ENCODE measurements at regions not wholly inside any gene's neighbourhood (a gene's known extent, or its start where the extent isn't known, plus 50 kb on each side); places are given as distances from the start of the nearest gene placed in this dataset.

DNA sequence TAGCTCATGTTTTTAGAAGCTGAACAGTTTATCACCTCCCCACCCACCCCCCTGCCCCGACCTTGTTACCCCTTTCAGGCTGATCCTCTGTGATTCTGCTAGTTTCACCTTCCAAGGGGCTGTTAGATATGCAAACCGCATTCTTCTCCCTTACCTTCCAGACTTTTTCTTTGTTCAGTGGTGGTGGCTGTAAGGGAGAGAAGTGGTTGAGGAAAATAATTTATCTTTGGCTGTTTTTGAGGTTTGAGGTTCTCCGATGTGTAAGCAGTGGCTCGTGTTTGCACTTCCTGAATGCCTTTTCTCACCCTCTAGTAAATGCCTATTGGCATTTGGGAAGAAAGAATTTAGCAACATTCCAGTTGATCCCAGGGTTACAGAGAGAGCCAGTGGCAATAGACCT, 69.4 kb upstream of the KCNG1 start:
- DNase-seq, result no peak

DNA sequence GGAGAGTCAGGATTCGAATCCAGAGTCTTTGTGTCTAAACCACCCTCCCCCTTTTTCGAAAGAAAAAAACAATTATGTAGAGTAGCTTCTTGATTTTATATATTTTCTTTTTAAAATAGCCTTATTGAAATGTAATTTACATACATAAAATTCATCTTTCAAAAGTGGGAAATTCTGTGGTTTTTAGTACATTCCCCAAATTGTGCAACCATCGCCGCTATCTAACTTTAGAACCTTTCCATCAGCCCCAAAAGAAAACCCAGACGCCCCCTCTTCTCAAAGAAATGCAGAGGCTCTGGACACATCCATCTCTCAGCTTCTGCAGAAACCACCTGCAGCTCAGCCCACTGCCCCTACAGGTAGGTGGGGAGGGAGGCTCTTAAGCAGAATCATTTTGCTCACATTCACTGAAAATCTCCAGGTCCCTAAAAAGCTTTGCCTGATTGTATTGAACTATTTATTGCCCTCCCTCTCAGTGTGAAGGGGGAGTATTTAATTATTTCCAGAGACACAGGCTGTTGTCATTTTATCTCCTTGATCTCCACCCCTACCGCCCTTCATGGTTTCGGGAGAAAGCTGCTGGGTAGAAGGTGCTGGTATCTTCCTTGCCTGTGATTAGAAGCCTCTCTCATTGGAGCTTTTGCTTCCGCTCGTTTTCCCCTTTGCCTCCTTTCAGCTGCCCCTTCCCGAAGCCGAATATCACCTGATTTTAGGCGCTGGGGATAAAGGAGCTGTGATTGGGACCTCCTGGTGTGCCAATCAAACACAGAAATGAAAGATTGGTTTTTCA, 68.7 kb upstream of the KCNG1 start:
- DNase-seq, result no peak

DNA sequence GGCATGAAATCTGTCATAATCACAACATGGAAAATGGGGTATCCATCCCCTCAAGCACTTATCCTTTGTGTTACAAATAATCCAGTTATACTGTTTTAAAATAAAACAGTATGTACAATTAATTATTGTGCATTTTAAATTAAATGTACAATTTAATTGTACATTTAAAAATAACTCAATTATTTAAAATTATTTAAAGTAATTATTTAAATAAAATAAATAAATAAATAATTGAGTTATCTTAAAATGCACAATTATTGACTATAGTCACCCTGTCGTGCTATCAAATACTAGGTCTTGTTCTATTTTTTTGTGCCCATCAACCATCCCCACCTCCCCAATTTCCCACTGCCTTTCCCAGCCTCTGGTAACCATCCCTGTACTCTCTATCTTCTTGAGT, 66.9 kb upstream of the KCNG1 start:
- no peak for DNase-seq

DNA sequence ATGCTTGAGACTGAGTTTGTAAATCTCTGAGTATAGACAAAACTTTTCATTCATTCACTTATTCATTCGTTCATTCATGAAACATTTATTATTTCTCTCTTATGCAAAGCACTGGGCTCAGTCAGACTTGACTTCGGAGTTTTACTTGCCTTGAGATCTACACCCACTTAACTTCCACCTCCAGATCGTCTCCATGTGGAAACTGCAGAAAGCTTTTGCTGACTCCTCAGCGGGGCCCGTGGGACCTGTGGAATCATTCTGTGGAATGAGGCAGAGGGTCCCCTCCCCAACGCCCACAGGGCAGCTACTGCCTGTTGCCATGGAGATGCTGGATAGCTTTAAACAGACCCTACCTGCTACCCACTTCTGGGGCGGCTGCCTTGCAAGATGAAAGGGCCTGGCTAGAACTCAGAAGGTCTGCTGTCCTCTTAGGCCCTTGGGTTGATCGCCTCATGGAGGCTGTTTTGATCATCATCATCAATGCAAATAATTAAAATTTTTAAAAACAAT, 66.4 kb upstream of the KCNG1 start:
- no peak for DNase-seq

DNA sequence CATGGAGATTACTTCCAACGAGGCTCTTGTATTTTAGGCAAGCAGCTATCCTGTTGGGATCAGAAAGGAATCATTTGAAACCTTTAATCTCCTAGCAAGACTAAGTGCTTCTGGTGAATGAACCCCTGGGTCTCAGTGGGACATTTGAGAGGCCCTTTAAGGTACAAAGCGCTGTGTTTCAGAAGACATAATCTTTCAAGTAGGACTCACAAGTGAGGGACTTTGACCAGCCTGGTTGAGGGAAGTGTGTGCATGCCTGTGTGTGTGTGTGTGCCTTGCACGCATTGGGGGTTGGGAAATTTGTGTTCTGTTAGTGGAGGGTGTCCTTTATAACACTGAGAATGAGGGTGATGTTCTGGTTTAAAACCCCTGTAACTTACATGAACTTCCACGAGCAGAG, 64.4 kb upstream of the KCNG1 start:
- no peak for DNase-seq

- DNase-seq, result no peak
These were observed 62.9 kb upstream of the KCNG1 start for GRCh38 chr20:51085769-51086168.

- no peak for DNase-seq
These were observed 61.9 kb upstream of the KCNG1 start for GRCh38 chr20:51084593-51085377.

DNA sequence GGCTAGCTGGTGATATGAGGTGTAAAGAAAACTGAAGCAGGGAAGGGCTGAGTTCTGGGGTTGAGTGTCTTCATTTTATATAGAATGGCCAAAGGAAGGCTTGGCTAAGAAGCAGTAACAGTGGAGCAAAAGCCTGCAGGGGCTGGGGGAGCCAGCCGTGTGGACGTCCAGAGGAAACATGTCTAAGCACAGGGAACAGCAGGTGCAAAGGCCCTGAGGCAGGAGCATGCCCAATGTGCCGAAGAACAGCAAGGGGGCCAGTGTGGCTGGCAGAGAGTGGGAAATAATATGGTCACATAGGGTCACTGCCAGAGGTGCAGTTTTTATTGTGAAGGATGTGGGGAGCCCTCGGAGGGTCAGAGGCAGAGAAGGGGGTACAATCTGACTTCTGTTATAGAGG, 60.5 kb upstream of the KCNG1 start:
- DNase-seq, result no peak

GRCh38 chr20:51082988-51083387, 60.1 kb upstream of the KCNG1 start:
- DNase-seq, result no peak

GRCh38 chr20:51080516-51080915, 57.6 kb upstream of the KCNG1 start:
- no peak for DNase-seq

DNA sequence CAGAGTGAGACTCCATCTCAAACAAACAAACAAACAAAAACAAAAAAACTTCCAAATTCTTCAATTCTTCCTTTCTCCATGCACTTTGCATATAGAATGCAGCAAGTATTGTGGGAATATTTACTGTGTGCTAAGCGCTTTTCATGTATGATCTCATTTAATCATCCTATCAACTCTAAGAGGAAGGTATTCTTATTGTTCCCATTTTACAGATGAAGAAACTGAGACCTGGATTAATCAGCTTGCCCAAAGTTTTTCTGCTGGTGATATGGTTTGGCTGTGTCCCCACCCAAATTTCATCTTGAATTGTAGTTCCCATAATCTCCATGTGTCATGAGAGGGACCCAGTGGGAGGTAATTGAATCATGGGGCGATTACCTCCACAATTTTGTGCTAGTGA, 56.6 kb upstream of the KCNG1 start:
- no peak for DNase-seq

DNA sequence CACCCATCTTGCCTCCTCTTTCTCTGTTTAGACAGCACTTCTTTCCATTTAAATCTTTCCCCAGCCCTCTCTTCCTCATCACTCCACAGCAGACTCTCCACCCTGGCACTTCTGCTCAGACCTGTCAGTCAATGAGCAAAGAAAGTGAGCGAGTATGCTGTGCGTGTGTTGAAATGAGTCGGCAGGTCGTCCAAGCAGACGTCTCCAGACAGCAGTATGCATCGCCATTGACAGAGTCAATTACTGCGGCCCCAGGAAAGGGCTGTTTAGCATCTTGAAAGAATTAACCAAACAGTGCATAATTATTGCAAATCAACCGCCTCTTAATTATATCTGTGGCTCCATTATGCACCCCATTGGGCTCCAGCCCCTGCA, 54.8 kb upstream of the KCNG1 start:
- DNase-seq, result no peak

DNA sequence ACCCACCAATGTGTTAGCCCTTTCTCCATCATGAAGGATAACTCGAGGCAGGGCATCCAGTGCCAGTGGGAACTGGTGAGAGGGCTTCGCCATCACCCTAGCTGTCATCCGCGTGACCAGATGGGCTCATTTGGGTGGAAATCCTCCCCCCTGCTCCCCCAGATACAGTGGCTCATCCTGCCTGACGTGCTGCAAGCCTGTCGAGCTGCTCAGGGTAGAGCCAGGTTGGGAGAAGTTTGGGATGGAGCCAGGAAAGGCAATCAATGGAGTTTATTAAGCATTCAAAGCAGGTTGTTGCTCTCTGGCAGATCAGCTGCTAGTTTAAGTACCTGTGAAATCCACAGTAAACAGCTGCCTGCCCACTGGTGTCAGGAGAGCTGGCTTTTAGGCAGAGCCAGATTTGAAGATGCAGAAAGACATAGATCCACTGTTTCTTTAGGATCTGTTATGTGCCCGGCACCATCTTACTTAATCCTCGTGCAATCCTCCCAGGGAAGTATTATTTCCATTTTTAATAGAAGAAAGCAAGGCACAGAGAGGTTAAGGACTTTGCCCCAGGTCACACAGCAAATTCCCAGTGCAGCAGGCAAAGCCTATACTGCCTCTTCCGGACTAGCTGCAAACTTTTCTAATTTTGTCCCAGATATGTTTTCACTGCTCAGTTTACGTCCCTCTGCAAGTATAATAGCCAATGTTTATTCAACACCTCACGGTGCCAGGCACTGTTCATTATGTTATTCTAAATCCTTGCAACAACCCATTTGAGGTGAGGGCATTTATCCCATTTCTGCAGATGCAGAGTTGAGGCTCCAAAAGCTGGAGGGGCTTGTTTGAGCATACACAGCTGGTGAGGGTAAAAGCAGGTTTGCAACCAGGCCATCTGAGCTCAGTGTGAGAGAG, 54.1 kb upstream of the KCNG1 start:
- no peak for DNase-seq

GRCh38 chr20:51074062-51074461, 51.2 kb upstream of the KCNG1 start:
- DNase-seq, result no peak
